Neutrophil (primary cell): ENCODE measurements at regions not wholly inside any gene's neighbourhood (a gene's known extent, or its start where the extent isn't known, plus 50 kb on each side); places are given as distances from the start of the nearest gene placed in this dataset.

Experiments used
- H3K27ac ChIP-seq: fragments of 200-600 bp; sonication (generic); 2 replicates; pipeline ENCODE4 v1.5.1; 2016; ENCODE audit warnings: mild to moderate bottlenecking, moderate library complexity
- H3K27me3 ChIP-seq: fragments of 200-600 bp; sonication (generic); 2 replicates; pipeline ENCODE4 v1.6.0; 2016; ENCODE audit warnings: mild to moderate bottlenecking
- H3K36me3 ChIP-seq: fragments of 200-600 bp; sonication (generic); 2 replicates; pipeline ENCODE4 v1.5.1; 2017
- H3K4me1 ChIP-seq, 2 experiments: fragments of 200-600 bp in 1 of 2; sonication (generic) in 1 of 2; 1 replicate in 1 of 2; 2 replicates in 1 of 2; pipeline versions ENCODE4 v1.5.1 to v1.6.1; 2013 to 2016; ENCODE audit warnings: low read depth in 1 of 2, low read length in 1 of 2, mild to moderate bottlenecking in 1 of 2, moderate library complexity in 1 of 2; ENCODE audit not compliant: control insufficient read depth in 1 of 2, insufficient read depth in 1 of 2
- H3K4me3 ChIP-seq, 2 experiments: fragments of 200-600 bp in 1 of 2; sonication (generic) in 1 of 2; 1 replicate in 1 of 2; 2 replicates in 1 of 2; pipeline ENCODE4 v1.5.1; 2013 to 2016; ENCODE audit warnings: low read depth in 1 of 2, low read length in 1 of 2, mild to moderate bottlenecking in 1 of 2, moderate library complexity in 1 of 2
- H3K9me3 ChIP-seq: fragments of 200-600 bp; sonication (generic); 2 replicates; pipeline ENCODE4 v1.5.1; 2016
- TF ChIP-seq, protein P1 (sequence below): fragments of 200-600 bp; sonication (generic); IDR thresholded peaks from 2 replicates; pipeline ENCODE4 v1.5.1; 2016; ENCODE audit warnings: antibody characterized with exemption

- Histone ChIP-seq H3K27ac (no peak overlapping the region), H3K36me3 (no peaks in the 10 kb centered on the region), H3K4me1 (no peaks in the 10 kb centered on the region), H3K9me3 (no peaks in the 10 kb centered on the region), H3K27me3 (no peaks in the 10 kb centered on the region), H3K4me3 (no peak overlapping the region)
- TF ChIP-seq, protein P1, sequence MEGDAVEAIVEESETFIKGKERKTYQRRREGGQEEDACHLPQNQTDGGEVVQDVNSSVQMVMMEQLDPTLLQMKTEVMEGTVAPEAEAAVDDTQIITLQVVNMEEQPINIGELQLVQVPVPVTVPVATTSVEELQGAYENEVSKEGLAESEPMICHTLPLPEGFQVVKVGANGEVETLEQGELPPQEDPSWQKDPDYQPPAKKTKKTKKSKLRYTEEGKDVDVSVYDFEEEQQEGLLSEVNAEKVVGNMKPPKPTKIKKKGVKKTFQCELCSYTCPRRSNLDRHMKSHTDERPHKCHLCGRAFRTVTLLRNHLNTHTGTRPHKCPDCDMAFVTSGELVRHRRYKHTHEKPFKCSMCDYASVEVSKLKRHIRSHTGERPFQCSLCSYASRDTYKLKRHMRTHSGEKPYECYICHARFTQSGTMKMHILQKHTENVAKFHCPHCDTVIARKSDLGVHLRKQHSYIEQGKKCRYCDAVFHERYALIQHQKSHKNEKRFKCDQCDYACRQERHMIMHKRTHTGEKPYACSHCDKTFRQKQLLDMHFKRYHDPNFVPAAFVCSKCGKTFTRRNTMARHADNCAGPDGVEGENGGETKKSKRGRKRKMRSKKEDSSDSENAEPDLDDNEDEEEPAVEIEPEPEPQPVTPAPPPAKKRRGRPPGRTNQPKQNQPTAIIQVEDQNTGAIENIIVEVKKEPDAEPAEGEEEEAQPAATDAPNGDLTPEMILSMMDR: no peak
These were observed 130.0 kb upstream of the BMP5 start for GRCh38 chr6:56005426-56005825.

DNA sequence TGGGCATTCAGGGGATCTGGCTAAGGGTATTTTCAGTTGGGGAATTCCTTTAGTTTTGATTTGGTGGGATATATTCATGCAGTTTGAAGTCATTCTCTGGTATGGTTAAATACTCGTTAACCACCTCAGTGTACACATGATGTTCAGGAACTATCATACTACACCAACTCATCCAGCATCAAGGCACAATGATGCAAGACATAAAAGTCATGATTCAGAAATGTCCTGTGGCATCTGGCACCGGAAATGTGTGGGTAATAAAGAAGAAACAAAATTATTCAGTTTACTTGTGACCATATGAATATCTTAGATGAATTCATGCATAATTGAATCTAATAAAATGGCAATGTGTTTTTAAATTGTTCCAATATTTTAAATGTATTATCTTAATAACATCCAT, 129.0 kb upstream of the BMP5 start:
- H3K36me3 ChIP-seq: no peaks in the 10 kb centered on the region
- TF ChIP-seq, protein P1: no peak
- no peaks in the 10 kb centered on the region for H3K9me3 ChIP-seq

DNA sequence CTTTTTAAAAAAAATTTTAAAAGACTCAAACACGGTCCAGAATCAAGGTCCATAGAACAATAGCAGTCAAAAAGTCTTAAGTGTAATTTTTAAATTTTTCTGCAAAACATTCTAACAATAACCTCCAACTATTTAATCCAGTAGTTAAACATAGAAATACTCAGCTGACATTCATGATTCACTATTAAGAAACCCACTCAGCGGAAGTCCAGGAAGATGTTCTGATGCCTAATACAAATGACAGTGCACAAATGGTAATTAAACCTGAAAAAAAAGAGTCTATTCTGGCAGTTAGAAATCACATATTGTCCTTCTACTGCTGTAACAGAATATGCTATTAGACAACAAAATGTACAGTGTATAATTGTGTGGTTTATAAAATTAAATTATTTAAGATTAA, 128.2 kb upstream of the BMP5 start:
- Histone ChIP-seq H3K27ac (no peak overlapping the region), H3K36me3 (no peaks in the 10 kb centered on the region), H3K9me3 (no peaks in the 10 kb centered on the region), H3K27me3 (no peaks in the 10 kb centered on the region), H3K4me3 (no peak overlapping the region), H3K4me1 (no peaks in the 10 kb centered on the region)
- TF ChIP-seq, protein P1: no peak

More for the DNA sequence above, 129.0 kb upstream of the BMP5 start:
- Histone ChIP-seq H3K4me3 (no peak overlapping the region), H3K27ac (no peak overlapping the region), H3K27me3 (no peaks in the 10 kb centered on the region), H3K4me1 (no peaks in the 10 kb centered on the region)

- H3K27me3 ChIP-seq: no peaks in the 10 kb centered on the region
- TF ChIP-seq, protein P1: no peak
- H3K4me3 ChIP-seq: no peak overlapping the region
- no peak overlapping the region for H3K27ac ChIP-seq
- no peaks in the 10 kb centered on the region for H3K4me1 ChIP-seq
- no peaks in the 10 kb centered on the region for H3K36me3 ChIP-seq
- H3K9me3 ChIP-seq: no peaks in the 10 kb centered on the region
These were observed 126.9 kb upstream of the BMP5 start for GRCh38 chr6:56002336-56002735.

DNA sequence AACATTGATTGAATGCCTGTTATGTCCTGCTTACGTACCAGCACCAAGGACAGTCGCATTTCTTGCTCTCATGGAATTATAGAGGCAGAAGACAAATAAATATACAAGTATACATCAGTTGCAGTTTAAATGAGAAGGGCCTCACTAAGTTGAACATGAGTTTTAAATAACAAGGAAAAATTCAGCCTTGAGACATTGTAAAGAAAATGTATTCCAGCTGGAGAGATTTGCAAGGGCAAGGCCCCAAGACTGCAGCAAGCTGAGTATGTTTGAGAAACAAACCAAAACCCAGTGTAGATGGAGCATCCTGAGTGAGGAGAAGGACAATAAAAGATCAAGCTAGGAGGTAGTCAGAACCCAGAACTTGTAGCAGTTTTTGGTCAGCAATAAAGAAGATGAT, 123.2 kb upstream of the BMP5 start:
- H3K27ac ChIP-seq: no peak overlapping the region
- no peak overlapping the region for H3K4me3 ChIP-seq
- H3K27me3 ChIP-seq: no peaks in the 10 kb centered on the region
- TF ChIP-seq, protein P1: no peak
- H3K4me1 ChIP-seq: no peaks in the 10 kb centered on the region
- no peaks in the 10 kb centered on the region for H3K36me3 ChIP-seq
- H3K9me3 ChIP-seq: no peaks in the 10 kb centered on the region

GRCh38 chr6:55997223-55997874, 122.0 kb upstream of the BMP5 start:
- TF ChIP-seq, protein P1: no peak
- Histone ChIP-seq H3K4me1 (no peaks in the 10 kb centered on the region), H3K36me3 (no peaks in the 10 kb centered on the region), H3K9me3 (no peaks in the 10 kb centered on the region), H3K27ac (no peak overlapping the region), H3K4me3 (no peak overlapping the region), H3K27me3 (no peaks in the 10 kb centered on the region)
